Coronary artery (tissue), 2 donors: ENCODE measurements at regions not wholly inside any gene's neighbourhood (a gene's known extent, or its start where the extent isn't known, plus 50 kb on each side); places are given as distances from the start of the nearest gene placed in this dataset.

Experiments
- DNase-seq: peaks from one replicate; pipeline ENCODE4 v3.0.0-alpha.2; 2017; ENCODE audit warnings: low spot score
- H3K27ac ChIP-seq, 2 donors: fragments of 200-600 bp; sonication (generic); one replicate each; pipeline ENCODE4 v1.5.1; 2016 to 2019
- H3K4me3 ChIP-seq: fragments of 200-600 bp; sonication (generic); 2 replicates; pipeline ENCODE4 v1.5.1; 2016; ENCODE audit warnings: mild to moderate bottlenecking, moderate library complexity
- TF ChIP-seq, protein P1 (sequence below): fragments of 200-600 bp; sonication (generic); IDR thresholded peaks from one replicate; pipeline ENCODE4 v1.5.1; 2019; ENCODE audit warnings: antibody characterized with exemption

DNA sequence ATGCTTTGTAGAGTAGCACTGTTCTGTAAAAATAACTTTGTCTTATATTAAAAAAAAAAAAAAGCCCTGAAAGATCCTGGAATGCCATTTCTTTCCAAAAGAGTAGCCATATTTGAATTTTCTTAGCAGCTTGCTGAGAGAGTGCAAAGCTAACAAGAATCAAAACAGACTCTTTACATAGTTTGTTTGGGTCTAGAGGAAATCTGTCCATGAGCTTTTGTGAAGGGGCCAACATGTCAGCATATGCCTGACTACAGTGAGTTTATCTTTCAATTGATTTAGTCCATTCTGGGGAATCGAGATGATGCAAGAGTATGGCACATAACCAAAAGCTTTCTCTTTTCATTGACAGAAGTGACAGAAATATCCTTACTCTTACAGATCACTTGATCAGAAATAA is 777.7 kb upstream of the ACVR2A start:
- no peak for DNase-seq
- H3K27ac ChIP-seq, result no peak overlapping the region
- TF ChIP-seq, protein P1, sequence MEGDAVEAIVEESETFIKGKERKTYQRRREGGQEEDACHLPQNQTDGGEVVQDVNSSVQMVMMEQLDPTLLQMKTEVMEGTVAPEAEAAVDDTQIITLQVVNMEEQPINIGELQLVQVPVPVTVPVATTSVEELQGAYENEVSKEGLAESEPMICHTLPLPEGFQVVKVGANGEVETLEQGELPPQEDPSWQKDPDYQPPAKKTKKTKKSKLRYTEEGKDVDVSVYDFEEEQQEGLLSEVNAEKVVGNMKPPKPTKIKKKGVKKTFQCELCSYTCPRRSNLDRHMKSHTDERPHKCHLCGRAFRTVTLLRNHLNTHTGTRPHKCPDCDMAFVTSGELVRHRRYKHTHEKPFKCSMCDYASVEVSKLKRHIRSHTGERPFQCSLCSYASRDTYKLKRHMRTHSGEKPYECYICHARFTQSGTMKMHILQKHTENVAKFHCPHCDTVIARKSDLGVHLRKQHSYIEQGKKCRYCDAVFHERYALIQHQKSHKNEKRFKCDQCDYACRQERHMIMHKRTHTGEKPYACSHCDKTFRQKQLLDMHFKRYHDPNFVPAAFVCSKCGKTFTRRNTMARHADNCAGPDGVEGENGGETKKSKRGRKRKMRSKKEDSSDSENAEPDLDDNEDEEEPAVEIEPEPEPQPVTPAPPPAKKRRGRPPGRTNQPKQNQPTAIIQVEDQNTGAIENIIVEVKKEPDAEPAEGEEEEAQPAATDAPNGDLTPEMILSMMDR, result no peak
- no peak overlapping the region for H3K4me3 ChIP-seq

- no peak for DNase-seq
- Histone ChIP-seq H3K4me3 (no peak overlapping the region), H3K27ac (no peak overlapping the region)
- TF ChIP-seq, protein P1, result no peak
Observed at GRCh38 chr2:147062073-147062472, 782.8 kb upstream of the ACVR2A start.

DNA sequence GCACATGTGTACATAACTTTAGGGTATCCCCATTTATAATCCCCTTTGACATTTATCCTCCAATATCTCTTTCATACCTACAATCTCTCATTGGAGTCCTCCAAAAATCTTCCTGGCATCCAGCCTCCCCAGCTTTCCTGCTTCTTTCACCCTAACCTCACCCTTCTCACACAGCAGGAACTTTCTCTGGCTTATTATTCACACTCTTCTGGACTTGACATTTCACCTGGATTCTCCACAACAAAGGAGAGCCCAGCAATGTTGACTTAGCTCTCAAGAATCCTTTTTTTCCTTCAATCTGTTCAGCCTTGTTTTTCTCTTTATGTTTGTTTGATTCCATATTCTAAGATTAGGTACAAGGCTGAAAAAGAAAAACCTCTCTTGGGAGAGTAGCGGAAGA is 783.6 kb upstream of the ACVR2A start:
- TF ChIP-seq, protein P1, result no peak
- no peak for DNase-seq
- no peak overlapping the region for H3K27ac ChIP-seq
- no peak overlapping the region for H3K4me3 ChIP-seq

GRCh38 chr2:147057892-147058490 is 786.8 kb upstream of the ACVR2A start:
- TF ChIP-seq, protein P1, result no peak
- Histone ChIP-seq H3K27ac (no peak overlapping the region), H3K4me3 (no peak overlapping the region)
- no peak for DNase-seq

GRCh38 chr2:147051814-147052213 is 793.0 kb upstream of the ACVR2A start:
- Histone ChIP-seq H3K4me3 (no peak overlapping the region), H3K27ac (no peak overlapping the region)
- TF ChIP-seq, protein P1, result no peak
- DNase-seq, result no peak

- H3K4me3 ChIP-seq, result no peak overlapping the region
- no peak for DNase-seq
- TF ChIP-seq, protein P1, result no peak
- H3K27ac ChIP-seq, result no peak overlapping the region
Observed at GRCh38 chr2:147051248-147051647, 793.6 kb upstream of the ACVR2A start.

- H3K4me3 ChIP-seq, result no peak overlapping the region
- TF ChIP-seq, protein P1, result no peak
- DNase-seq, result no peak
- H3K27ac ChIP-seq, result no peak overlapping the region
Observed at GRCh38 chr2:147049957-147050356, 794.9 kb upstream of the ACVR2A start.
